HG03521 (cell line): ENCODE measurements at regions not wholly inside any gene's neighbourhood (a gene's known extent, or its start where the extent isn't known, plus 50 kb on each side); places are given as distances from the start of the nearest gene placed in this dataset.

Experiments used
- ATAC-seq: cut with Tn5 transposase; IDR thresholded peaks from one replicate; pipeline ENCODE4 v1.9.1; 2021; ENCODE audit warnings: mild to moderate bottlenecking, moderate library complexity; ENCODE audit not compliant: unreplicated experiment

DNA sequence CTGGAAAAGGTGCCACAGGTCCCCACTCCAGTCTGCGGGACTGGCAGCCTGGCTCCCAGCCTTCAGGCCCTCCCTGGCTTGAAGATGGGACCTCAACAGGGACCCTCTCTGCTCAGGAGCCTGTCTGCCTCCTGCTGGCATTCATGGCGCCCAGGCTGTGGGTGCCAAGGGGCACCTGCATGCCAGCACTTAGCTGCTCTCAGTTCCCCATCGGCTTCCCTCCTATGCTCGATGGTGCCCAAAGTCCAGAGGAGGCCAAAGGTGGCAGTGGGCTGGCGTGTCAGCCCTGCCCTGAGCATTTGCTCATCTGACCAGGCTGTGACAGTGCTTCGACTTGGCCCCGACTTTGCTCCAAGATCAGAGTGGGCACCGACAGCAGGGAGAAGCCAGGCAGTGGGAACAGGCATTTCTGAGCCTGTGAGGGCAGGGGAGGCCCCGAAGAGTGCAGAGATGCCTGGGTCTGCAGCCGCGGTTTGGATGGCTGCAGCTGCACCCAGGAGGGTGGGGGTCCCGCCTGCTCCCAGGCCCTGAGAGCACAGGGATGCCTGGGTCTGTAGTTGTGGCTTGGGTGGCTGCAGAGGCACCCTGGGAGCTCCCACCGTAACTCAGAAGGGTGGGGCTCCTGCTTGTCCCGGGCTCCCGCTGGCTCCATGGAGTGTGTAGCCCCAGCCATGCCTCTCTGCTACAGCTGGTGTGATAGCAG, 463.6 kb downstream of the TBC1D22A start:
- no peak for ATAC-seq

DNA sequence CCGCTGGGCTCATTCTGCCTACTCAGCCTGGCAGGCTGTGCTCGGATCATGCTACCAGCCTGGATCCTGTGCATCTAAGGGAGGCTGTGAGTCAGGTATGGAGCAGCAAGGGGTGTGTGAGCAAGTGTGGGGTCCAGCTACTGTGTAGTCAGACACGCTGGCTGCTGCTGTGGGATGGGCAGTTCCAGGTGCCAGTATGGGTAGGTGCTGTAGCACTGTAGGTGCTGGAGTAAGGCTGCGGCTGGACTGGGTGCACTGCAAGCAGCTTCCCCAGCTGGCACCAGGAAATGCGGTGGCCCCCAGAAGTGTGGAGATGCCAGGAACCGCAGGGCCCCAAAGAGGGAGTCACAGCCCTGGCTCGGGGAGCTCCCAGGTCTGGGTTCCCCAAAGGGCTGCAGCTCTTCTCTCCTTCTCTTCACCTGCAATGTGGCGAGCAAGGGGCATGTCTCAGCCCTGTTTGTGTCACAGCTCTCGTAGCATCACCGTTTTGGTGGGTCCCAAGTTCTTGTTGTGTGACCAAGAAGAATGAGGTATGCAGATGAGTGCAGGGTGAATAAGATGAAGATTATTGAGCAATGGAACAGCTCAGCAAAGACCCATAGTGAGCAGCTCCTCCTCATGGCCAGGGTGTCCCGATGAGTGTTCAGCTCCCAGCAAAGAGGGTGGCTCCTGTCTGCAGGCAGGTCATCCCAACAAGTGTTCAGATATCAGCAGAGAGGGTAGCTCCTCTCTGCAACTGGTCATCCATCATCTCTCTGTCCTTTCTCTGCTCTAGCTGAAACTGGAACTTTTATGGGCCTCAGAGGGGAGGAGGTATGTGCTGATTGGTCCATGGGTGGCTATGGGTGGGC, 462.9 kb downstream of the TBC1D22A start:
- ATAC-seq, result no peak
